ENCODE measurements at regions not wholly inside any gene's neighbourhood (a gene's known extent, or its start where the extent isn't known, plus 50 kb on each side); places are given as distances from the start of the nearest gene placed in this dataset.
"Not testable (repeated sequence)": the region's sequence is repeated elsewhere in the genome, so short reads cannot be mapped to it uniquely, and the experiment has no call there.

GRCh38 chr14:51595881-51596455 is 55.7 kb upstream of the FRMD6 start:
- Mint-ChIP-seq H3K27ac (no peak overlapping the region), H3K4me3 (no peak overlapping the region), H3K27me3 (peaks cover 33% of the 10 kb centered on the region), H3K36me3 (no peaks in the 10 kb centered on the region), H3K9me3 (no peaks in the 10 kb centered on the region), H3K4me1 (peaks cover 12% of the 10 kb centered on the region)
- DNase-seq = no peak
- CTCF ChIA-PET = no interaction called here

- H3K36me3 Mint-ChIP-seq = no peaks in the 10 kb centered on the region
- H3K4me3 Mint-ChIP-seq = no peak overlapping the region
- H3K27me3 Mint-ChIP-seq = peaks cover 32% of the 10 kb centered on the region
- H3K27ac Mint-ChIP-seq = no peak overlapping the region
- CTCF ChIA-PET = no interaction called here
- no peak for DNase-seq
- peaks cover 12% of the 10 kb centered on the region for H3K4me1 Mint-ChIP-seq
- no peaks in the 10 kb centered on the region for H3K9me3 Mint-ChIP-seq
Observed at GRCh38 chr14:51596488-51597117, 55.1 kb upstream of the FRMD6 start.

GRCh38 chr14:51597261-51598001 is 54.3 kb upstream of the FRMD6 start:
- peaks cover 9% of the 10 kb centered on the region for H3K4me1 Mint-ChIP-seq
- H3K27me3 Mint-ChIP-seq = peaks cover 36% of the 10 kb centered on the region
- CTCF ChIA-PET = no interaction called here
- no peaks in the 10 kb centered on the region for H3K9me3 Mint-ChIP-seq
- no peak for DNase-seq
- H3K4me3 Mint-ChIP-seq = no peak overlapping the region
- H3K36me3 Mint-ChIP-seq = no peaks in the 10 kb centered on the region
- H3K27ac Mint-ChIP-seq = no peak overlapping the region

GRCh38 chr14:51598924-51599600 is 52.6 kb upstream of the FRMD6 start:
- H3K36me3 Mint-ChIP-seq, H3K27ac Mint-ChIP-seq, H3K4me1 Mint-ChIP-seq, DNase-seq, CTCF ChIA-PET, H3K4me3 Mint-ChIP-seq, H3K9me3 Mint-ChIP-seq: not testable (repeated sequence)
- H3K27me3 Mint-ChIP-seq = peaks cover 41% of the 10 kb centered on the region

- Mint-ChIP-seq H3K27ac (no peak overlapping the region), H3K36me3 (no peaks in the 10 kb centered on the region), H3K4me3 (no peak overlapping the region), H3K27me3 (peaks cover 41% of the 10 kb centered on the region), H3K9me3 (no peaks in the 10 kb centered on the region), H3K4me1 (no peaks in the 10 kb centered on the region)
- CTCF ChIA-PET = no interaction called here
- no peak for DNase-seq
Observed at GRCh38 chr14:51600658-51601057, 51.1 kb upstream of the FRMD6 start.
